ENCODE measurements at regions not wholly inside any gene's neighbourhood (a gene's known extent, or its start where the extent isn't known, plus 50 kb on each side); places are given as distances from the start of the nearest gene placed in this dataset.

- DNase-seq (ENCODE audit: low spot score): no peak
Observed at GRCh38 chr2:12113412-12113811, 367.0 kb downstream of the LPIN1 start.

- no peak for DNase-seq (ENCODE audit: low spot score)
Observed at GRCh38 chr2:12114816-12115215, 368.4 kb downstream of the LPIN1 start.

GRCh38 chr2:12116228-12116750 lies 369.9 kb downstream of the LPIN1 start:
- DNase-seq (ENCODE audit: low spot score): no peak

- peak; percentile 43 for DNase-seq (ENCODE audit: low spot score)
Observed at GRCh38 chr2:12119841-12120240, 373.4 kb downstream of the LPIN1 start.

GRCh38 chr2:12120281-12121150 lies 374.1 kb downstream of the LPIN1 start:
- DNase-seq (ENCODE audit: low spot score): peak; percentile 16

- no peak for DNase-seq (ENCODE audit: low spot score)
Observed at GRCh38 chr2:12124790-12125189, 378.4 kb downstream of the LPIN1 start.

- no peak for DNase-seq (ENCODE audit: low spot score)
Observed at GRCh38 chr2:12126318-12126717, 379.9 kb downstream of the LPIN1 start.

- DNase-seq (ENCODE audit: low spot score): no peak
Observed at GRCh38 chr2:12127638-12128037, 381.2 kb downstream of the LPIN1 start.

- no peak for DNase-seq (ENCODE audit: low spot score)
Observed at GRCh38 chr2:12131975-12132374, 385.5 kb downstream of the LPIN1 start.

- no peak for DNase-seq (ENCODE audit: low spot score)
Observed at GRCh38 chr2:12141618-12142258, 395.3 kb downstream of the LPIN1 start.

GRCh38 chr2:12151716-12152115 lies 405.3 kb downstream of the LPIN1 start:
- DNase-seq (ENCODE audit: low spot score): no peak

GRCh38 chr2:12152888-12153287 lies 406.5 kb downstream of the LPIN1 start:
- DNase-seq (ENCODE audit: low spot score): no peak

GRCh38 chr2:12155303-12156051 lies 409.0 kb downstream of the LPIN1 start:
- DNase-seq (ENCODE audit: low spot score): peak; percentile 87

- no peak for DNase-seq (ENCODE audit: low spot score)
Observed at GRCh38 chr2:12156349-12156748, 409.9 kb downstream of the LPIN1 start.

- DNase-seq (ENCODE audit: low spot score): no peak
Observed at GRCh38 chr2:12161085-12161484, 414.7 kb downstream of the LPIN1 start.

GRCh38 chr2:12162269-12163247 lies 416.1 kb downstream of the LPIN1 start:
- no peak for DNase-seq (ENCODE audit: low spot score)

- DNase-seq (ENCODE audit: low spot score): no peak
Observed at GRCh38 chr2:12163866-12164265, 417.4 kb downstream of the LPIN1 start.

- no peak for DNase-seq (ENCODE audit: low spot score)
Observed at GRCh38 chr2:12164689-12165088, 418.3 kb downstream of the LPIN1 start.

- DNase-seq (ENCODE audit: low spot score): no peak
Observed at GRCh38 chr2:12167525-12168317, 421.3 kb downstream of the LPIN1 start.

- no peak for DNase-seq (ENCODE audit: low spot score)
Observed at GRCh38 chr2:12168354-12168753, 421.9 kb downstream of the LPIN1 start.
